Loucy (cell line): ENCODE measurements at regions not wholly inside any gene's neighbourhood (a gene's known extent, or its start where the extent isn't known, plus 50 kb on each side); places are given as distances from the start of the nearest gene placed in this dataset.
A peak's percentile ranks its signal among the peaks of the same experiment; 100 is the strongest.

Experiments used
- H2AFZ ChIP-seq: fragments of 200-600 bp; sonication (generic); 2 replicates; pipeline ENCODE4 v1.6.0; 2016; ENCODE audit warnings: antibody characterized with exemption, mild to moderate bottlenecking, low read length, moderate library complexity
- H3F3A ChIP-seq: fragments of 200-600 bp; 2 replicates; pipeline ENCODE4 v1.6.0; 2016; ENCODE audit warnings: antibody characterized with exemption, low read depth, mild to moderate bottlenecking
- H3K27me3 ChIP-seq: fragments of 200-600 bp; sonication (generic); 2 replicates; pipeline ENCODE4 v1.6.1; 2014; ENCODE audit warnings: low read length, mild to moderate bottlenecking; ENCODE audit not compliant: insufficient read depth, poor library complexity, severe bottlenecking
- H3K36me3 ChIP-seq: fragments of 200-600 bp; sonication (generic); 2 replicates; pipeline ENCODE4 v1.6.1; 2016; ENCODE audit warnings: low read length; ENCODE audit not compliant: insufficient read depth
- H3K4me1 ChIP-seq: fragments of 200-600 bp; sonication (generic); 2 replicates; pipeline ENCODE4 v1.5.1; 2014; ENCODE audit warnings: low read length, mild to moderate bottlenecking; ENCODE audit not compliant: insufficient read depth, poor library complexity, severe bottlenecking
- H3K4me2 ChIP-seq: fragments of 200-600 bp; sonication (generic); 2 replicates; pipeline ENCODE4 v1.6.0; 2014; ENCODE audit warnings: antibody characterized with exemption, low read length, low read depth, mild to moderate bottlenecking; ENCODE audit not compliant: poor library complexity, severe bottlenecking
- H3K4me3 ChIP-seq: fragments of 200-600 bp; sonication (generic); 2 replicates; pipeline ENCODE4 v1.5.1; 2014; ENCODE audit warnings: low read length, mild to moderate bottlenecking, mixed read lengths; ENCODE audit not compliant: poor library complexity, severe bottlenecking
- H3K79me2 ChIP-seq: fragments of 200-600 bp; sonication (generic); 2 replicates; pipeline ENCODE4 v1.6.1; 2014; ENCODE audit warnings: low read length; ENCODE audit not compliant: insufficient read depth
- H3K9ac ChIP-seq: fragments of 200-600 bp; sonication (generic); 2 replicates; pipeline ENCODE4 v1.6.0; 2014; ENCODE audit warnings: mild to moderate bottlenecking, low read depth, low read length, moderate library complexity; ENCODE audit not compliant: poor library complexity, severe bottlenecking
- H3K9me2 ChIP-seq: fragments of 200-600 bp; sonication (generic); replicated peaks from 2 replicates; pipeline ENCODE4 v1.6.1; 2016; ENCODE audit warnings: low read depth, low read length, mixed read lengths
- H3K9me3 ChIP-seq: fragments of 200-600 bp; sonication (generic); 2 replicates; pipeline ENCODE4 v1.6.1; 2014; ENCODE audit warnings: mild to moderate bottlenecking, antibody characterized with exemption, low read length, low read depth; ENCODE audit not compliant: insufficient read depth
- H4K20me1 ChIP-seq: fragments of 200-600 bp; sonication (generic); 2 replicates; pipeline ENCODE4 v1.6.0; 2014; ENCODE audit warnings: antibody characterized with exemption, low read length, mild to moderate bottlenecking; ENCODE audit not compliant: insufficient read depth, poor library complexity, severe bottlenecking
- CTCF ChIP-seq: fragments of 200-600 bp; sonication (generic); conservative IDR thresholded peaks from 2 replicates; pipeline ENCODE4 v1.5.1; 2014; ENCODE audit warnings: mild to moderate bottlenecking, antibody characterized with exemption, low read length
- EZH2phosphoT487 ChIP-seq: fragments of 200-600 bp; IDR thresholded peaks from 2 replicates; pipeline ENCODE4 v1.6.1; 2018; ENCODE audit warnings: antibody characterized with exemption, mild to moderate bottlenecking, moderate library complexity, borderline replicate concordance

GRCh38 chr7:130875901-130876300, 141.9 kb upstream of the KLF14 start:
- Histone ChIP-seq H3F3A (no peaks in the 10 kb centered on the region), H3K9me3 (no peaks in the 10 kb centered on the region), H3K4me3 (no peak overlapping the region), H4K20me1 (no peaks in the 10 kb centered on the region), H3K9me2 (no peaks in the 10 kb centered on the region), H3K4me2 (no peak overlapping the region), H3K4me1 (peaks cover 11% of the 10 kb centered on the region), H3K9ac (no peak overlapping the region), H3K27me3 (no peaks in the 10 kb centered on the region), H3K36me3 (no peaks in the 10 kb centered on the region; the same call in 1 of the 2 replicates), H3K79me2 (no peaks in the 10 kb centered on the region), H2AFZ (no peak overlapping the region)
- no peak for TF ChIP-seq CTCF
- no peak for TF ChIP-seq EZH2phosphoT487

GRCh38 chr7:130877236-130877990, 143.4 kb upstream of the KLF14 start:
- Histone ChIP-seq H3K79me2 (no peaks in the 10 kb centered on the region), H3K9me3 (no peaks in the 10 kb centered on the region), H3K27me3 (no peaks in the 10 kb centered on the region), H3K4me3 (no peak overlapping the region), H3K9ac (no peak overlapping the region), H3K4me1 (peaks cover 11% of the 10 kb centered on the region), H3K4me2 (peak overlapping the region; percentile 9), H4K20me1 (no peaks in the 10 kb centered on the region), H3K36me3 (peaks cover 3% of the 10 kb centered on the region; the same call in 1 of the 2 replicates), H3F3A (no peaks in the 10 kb centered on the region), H2AFZ (no peak overlapping the region), H3K9me2 (no peaks in the 10 kb centered on the region)
- TF ChIP-seq EZH2phosphoT487 (no peak), CTCF (no peak)

- Histone ChIP-seq H3F3A (no peaks in the 10 kb centered on the region), H3K9me3 (no peaks in the 10 kb centered on the region), H3K4me3 (no peak overlapping the region), H3K4me2 (no peak overlapping the region), H3K9me2 (no peaks in the 10 kb centered on the region), H3K36me3 (peaks cover 8% of the 10 kb centered on the region; the same call in 1 of the 2 replicates), H3K79me2 (no peaks in the 10 kb centered on the region), H4K20me1 (no peaks in the 10 kb centered on the region), H3K4me1 (peaks cover 11% of the 10 kb centered on the region), H3K9ac (no peak overlapping the region), H2AFZ (no peak overlapping the region), H3K27me3 (no peaks in the 10 kb centered on the region)
- TF ChIP-seq CTCF (no peak), EZH2phosphoT487 (no peak)
Observed at GRCh38 chr7:130877991-130878305, 143.9 kb upstream of the KLF14 start.
